Activated CD4-positive, CD25-positive, alpha-beta regulatory T cell (primary cell): ENCODE measurements at regions not wholly inside any gene's neighbourhood (a gene's known extent, or its start where the extent isn't known, plus 50 kb on each side); places are given as distances from the start of the nearest gene placed in this dataset.

Experiments used
- DNase-seq, 4 experiments: peaks; one replicate each; lab custom pipeline; 2025; lab: John Stamatoyannopoulos, UW

- no peak for DNase-seq
These were observed 57.8 kb upstream of the STX18 start for GRCh38 chr4:4599481-4600275.

DNA sequence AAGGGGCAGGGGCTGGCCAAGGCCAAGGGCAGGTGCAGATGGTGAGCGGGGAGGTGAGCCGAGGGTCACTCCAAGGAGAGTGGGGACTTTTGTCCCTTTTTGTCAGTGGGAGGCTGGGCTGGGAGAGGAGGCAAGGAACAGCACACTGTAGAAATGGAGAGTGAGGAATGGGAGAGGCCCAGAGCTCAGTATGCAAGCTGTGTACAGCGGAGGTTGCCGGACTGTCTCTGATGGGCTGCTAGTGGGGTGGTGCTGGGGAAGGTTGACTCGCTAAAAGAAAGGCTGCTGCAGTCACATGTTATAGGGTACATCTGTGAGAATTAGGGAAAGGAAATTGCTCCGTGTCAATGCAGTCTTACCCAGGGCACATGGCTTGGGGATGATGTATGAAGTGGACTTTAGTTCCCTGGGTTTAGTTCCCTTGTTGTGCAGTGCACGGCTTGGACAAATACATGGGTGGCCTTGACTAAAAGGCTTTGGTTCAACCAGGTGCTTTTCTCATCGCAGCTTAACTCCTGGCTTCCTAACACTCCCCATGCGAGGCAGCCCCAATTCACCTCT lies 57.1 kb upstream of the STX18 start:
- DNase-seq: no peak

- no peak for DNase-seq
These were observed 54.9 kb upstream of the STX18 start for GRCh38 chr4:4596720-4597119.

- DNase-seq: no peak
These were observed 53.4 kb upstream of the STX18 start for GRCh38 chr4:4595252-4595651.

DNA sequence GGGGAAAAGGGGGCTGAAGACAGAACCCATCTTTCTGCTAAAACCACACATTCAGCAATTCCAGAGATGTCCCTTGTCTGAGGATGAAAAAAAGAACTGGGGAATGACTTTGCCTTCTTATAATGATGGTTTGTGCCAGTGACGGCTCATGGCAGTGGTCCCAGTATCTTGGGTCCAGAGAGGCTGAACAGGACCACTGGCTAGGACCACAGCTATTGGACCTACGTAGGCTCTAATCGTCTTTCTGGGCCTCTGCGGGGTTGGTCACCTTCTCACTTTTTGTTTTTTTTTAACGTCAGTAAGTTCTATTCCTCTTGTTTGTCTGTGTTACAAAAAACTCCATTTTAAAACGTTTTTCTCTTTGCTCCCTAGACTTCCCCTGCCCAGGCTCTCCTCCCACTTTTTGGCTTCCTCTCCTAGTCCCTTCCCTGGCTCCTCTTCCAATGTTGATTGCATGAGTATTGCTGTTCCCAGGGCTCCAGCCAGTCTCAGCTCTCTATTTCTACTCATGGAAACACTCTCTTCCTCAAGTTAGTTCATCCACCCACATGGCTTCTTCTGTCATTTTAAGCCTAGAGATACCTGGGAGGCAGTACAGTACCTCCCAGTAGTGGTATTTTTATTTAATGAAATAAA lies 52.6 kb upstream of the STX18 start:
- no peak for DNase-seq

DNA sequence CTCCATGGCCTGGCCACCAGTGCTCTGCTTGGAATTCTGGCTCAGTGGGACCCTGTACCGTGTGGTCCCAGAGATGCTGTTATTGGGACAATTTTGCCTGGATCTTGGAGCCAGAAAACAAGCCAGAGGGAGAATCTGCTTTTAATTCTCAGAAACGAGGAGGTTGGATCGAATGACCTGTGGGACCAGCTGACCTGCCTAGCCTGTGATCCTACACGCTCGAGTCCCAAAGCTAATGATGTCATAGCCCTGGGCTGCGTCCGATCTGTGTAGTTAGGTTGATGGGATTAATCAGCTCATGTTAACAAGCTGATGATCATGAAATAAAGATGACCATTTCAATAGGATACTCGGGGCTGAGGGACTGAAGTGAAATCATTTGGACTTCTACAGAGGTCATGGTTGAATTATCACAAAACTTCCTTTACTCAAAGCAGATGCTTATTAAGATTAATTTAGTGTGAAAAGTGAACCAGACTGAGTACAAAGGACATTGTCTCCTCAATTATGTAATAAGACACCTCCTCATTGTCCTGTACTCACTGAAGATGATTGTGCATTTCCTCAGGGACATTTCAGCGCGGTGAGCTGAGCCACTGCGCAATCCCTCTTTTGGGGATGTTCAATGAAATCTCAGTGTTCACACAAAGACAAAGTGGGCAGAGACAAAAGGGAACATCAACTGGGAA lies 51.9 kb upstream of the STX18 start:
- DNase-seq: no peak

DNA sequence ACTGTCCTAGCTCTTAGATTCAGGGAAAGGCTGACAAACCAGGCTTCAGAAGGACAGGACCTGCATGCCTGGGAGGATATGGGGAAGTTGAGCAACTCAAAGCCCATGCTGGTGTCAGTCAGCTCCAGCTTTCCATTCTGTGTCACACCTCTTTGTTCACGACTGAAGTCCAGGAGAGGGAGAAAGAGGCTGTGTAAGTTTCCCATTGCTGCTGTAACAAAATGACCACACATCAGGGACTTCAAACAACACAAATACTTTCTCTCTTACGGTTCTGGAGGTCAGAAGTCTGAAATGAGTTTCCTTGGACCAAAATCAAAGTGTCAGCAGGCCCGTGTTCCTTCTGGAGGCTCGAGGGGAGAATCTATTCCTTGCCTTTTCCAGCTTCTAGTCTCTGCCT lies 50.6 kb upstream of the STX18 start:
- DNase-seq: no peak
